Ovary (tissue), 3 donors: ENCODE measurements at regions not wholly inside any gene's neighbourhood (a gene's known extent, or its start where the extent isn't known, plus 50 kb on each side); places are given as distances from the start of the nearest gene placed in this dataset.
"Not testable (repeated sequence)": the region's sequence is repeated elsewhere in the genome, so short reads cannot be mapped to it uniquely, and the experiment has no call there.

Experiments
- POLR2A ChIP-seq: fragments of 450-650 bp; IDR thresholded peaks from one replicate; pipeline ENCODE4 v1.6.1; 2017; ENCODE audit warnings: antibody characterized with exemption, mild to moderate bottlenecking, moderate library complexity
- TF ChIP-seq, protein P1 (sequence below), 3 donors: fragments of 450-650 bp in 2 of 3; fragments of 200-600 bp in 1 of 3; IDR thresholded peaks; one replicate each; pipeline versions ENCODE4 v1.5.1 to v1.8.0; 2016 to 2022; ENCODE audit warnings: antibody characterized with exemption in 3 of 3, mild to moderate bottlenecking in 1 of 3
- donor health status: DM: no; HTN: no; CAD: no.

- TF ChIP-seq, protein P1, sequence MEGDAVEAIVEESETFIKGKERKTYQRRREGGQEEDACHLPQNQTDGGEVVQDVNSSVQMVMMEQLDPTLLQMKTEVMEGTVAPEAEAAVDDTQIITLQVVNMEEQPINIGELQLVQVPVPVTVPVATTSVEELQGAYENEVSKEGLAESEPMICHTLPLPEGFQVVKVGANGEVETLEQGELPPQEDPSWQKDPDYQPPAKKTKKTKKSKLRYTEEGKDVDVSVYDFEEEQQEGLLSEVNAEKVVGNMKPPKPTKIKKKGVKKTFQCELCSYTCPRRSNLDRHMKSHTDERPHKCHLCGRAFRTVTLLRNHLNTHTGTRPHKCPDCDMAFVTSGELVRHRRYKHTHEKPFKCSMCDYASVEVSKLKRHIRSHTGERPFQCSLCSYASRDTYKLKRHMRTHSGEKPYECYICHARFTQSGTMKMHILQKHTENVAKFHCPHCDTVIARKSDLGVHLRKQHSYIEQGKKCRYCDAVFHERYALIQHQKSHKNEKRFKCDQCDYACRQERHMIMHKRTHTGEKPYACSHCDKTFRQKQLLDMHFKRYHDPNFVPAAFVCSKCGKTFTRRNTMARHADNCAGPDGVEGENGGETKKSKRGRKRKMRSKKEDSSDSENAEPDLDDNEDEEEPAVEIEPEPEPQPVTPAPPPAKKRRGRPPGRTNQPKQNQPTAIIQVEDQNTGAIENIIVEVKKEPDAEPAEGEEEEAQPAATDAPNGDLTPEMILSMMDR (IDR thresholded peaks at IDR 0.05), result not testable (repeated sequence)
- not testable (repeated sequence) for TF ChIP-seq POLR2A
Measured at GRCh38 chr17:59500086-59500655, 65.2 kb upstream of the DHX40 start.
